ENCODE measurements at regions not wholly inside any gene's neighbourhood (a gene's known extent, or its start where the extent isn't known, plus 50 kb on each side); places are given as distances from the start of the nearest gene placed in this dataset.

GRCh38 chr5:56518820-56519219 is 285.7 kb upstream of the ANKRD55 start:
- H2AFZ ChIP-seq (ENCODE audit: low read depth, low read length), result no peak overlapping the region
- ChIA-PET POLR2A (interaction anchor here (0.6 kb wide), 1 partner anchor 12 kb away, joined by 4 read pairs; no protein-coding TSS in a partner anchor), CTCF (ENCODE audit: low intra/inter-chr PET ratio) (no interaction called here)
- H3K79me2 ChIP-seq (ENCODE audit: control insufficient read depth, insufficient read depth, low read length), result no peaks in the 10 kb centered on the region
- TF ChIP-seq ZNF436 (CRISPR knock-in tag; IDR thresholded peaks at IDR 0.05) (no peak), ESRRB (CRISPR knock-in tag; IDR thresholded peaks at IDR 0.05; ENCODE audit: borderline replicate concordance) (no peak), IFI16 (CRISPR knock-in tag; IDR thresholded peaks at IDR 0.05) (no peak), SMC3 (conservative IDR thresholded peaks at IDR 0.05; ENCODE audit: insufficient read depth, low read depth, low read length) (no peak), ZNF174 (CRISPR knock-in tag; IDR thresholded peaks at IDR 0.05) (no peak), MYBL2 (IDR thresholded peaks at IDR 0.05; ENCODE audit: low read depth) (no peak), MYBL2 (CRISPR knock-in tag; IDR thresholded peaks at IDR 0.05; ENCODE audit: borderline replicate concordance) (no peak), ZKSCAN1 (IDR thresholded peaks at IDR 0.05; ENCODE audit: low read depth, low read length) (no peak), FIP1L1 (IDR thresholded peaks at IDR 0.05; ENCODE audit: low read depth, low read length, poor library complexity, severe bottlenecking) (no peak), ZC3H11A (IDR thresholded peaks at IDR 0.05; ENCODE audit: low read depth, low read length) (no peak), ZNF263 (CRISPR knock-in tag; IDR thresholded peaks at IDR 0.05; ENCODE audit: borderline replicate concordance) (no peak), PCBP1 (IDR thresholded peaks at IDR 0.05; ENCODE audit: low read depth, low read length, poor library complexity, severe bottlenecking) (no peak), PTRF (tag; IDR thresholded peaks at IDR 0.05) (no peak), NR0B1 (IDR thresholded peaks at IDR 0.05; ENCODE audit: partially characterized antibody) (no peak), ZNF583 (CRISPR knock-in tag; IDR thresholded peaks at IDR 0.05) (no peak)
- TF ChIP-seq, protein P1, sequence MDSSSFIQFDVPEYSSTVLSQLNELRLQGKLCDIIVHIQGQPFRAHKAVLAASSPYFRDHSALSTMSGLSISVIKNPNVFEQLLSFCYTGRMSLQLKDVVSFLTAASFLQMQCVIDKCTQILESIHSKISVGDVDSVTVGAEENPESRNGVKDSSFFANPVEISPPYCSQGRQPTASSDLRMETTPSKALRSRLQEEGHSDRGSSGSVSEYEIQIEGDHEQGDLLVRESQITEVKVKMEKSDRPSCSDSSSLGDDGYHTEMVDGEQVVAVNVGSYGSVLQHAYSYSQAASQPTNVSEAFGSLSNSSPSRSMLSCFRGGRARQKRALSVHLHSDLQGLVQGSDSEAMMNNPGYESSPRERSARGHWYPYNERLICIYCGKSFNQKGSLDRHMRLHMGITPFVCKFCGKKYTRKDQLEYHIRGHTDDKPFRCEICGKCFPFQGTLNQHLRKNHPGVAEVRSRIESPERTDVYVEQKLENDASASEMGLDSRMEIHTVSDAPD (CRISPR knock-in tag; IDR thresholded peaks at IDR 0.05), result no peak
- H3K9me1 ChIP-seq (ENCODE audit: control insufficient read depth, insufficient read depth, low read length), result no peaks in the 10 kb centered on the region
- BruUV-seq (replicated peaks), result no TSS peak
- ATAC-seq, result no peak
- in situ Hi-C loops (cut with MboI), result no loop called here
- H4K20me1 ChIP-seq (replicated peaks; ENCODE audit: control insufficient read depth, insufficient read depth, low read length), result no peaks in the 10 kb centered on the region
- intact Hi-C loops (cut with micrococcal nuclease), result no loop called here
- no peaks in the 10 kb centered on the region; a peak in 1 of 5 replicates for H3K4me1 ChIP-seq (replicated peaks in 1 of 2; ENCODE audit: control insufficient read depth in 2 of 2, insufficient read depth in 2 of 2, low read length in 2 of 2)
- no peak overlapping the region for H3K4me2 ChIP-seq (ENCODE audit: insufficient read depth, low read length)
- no peak overlapping the region for H3K9ac ChIP-seq (ENCODE audit: insufficient read depth in 1 of 2, low read depth in 2 of 2, low read length in 2 of 2)
- WGBS (ENCODE audit: insufficient coverage, low coverage, missing lambda C conversion rate), result 0% methylated on average over 4 of the region's 4 CpGs
- no peak overlapping the region for H3K4me3 ChIP-seq
- FAIRE-seq, result no peak
- H3K9me3 ChIP-seq (replicated peaks; ENCODE audit: control insufficient read depth, insufficient read depth, low read depth, low read length), result no peaks in the 10 kb centered on the region
- H3K27me3 ChIP-seq (ENCODE audit: control insufficient read depth in 2 of 2, insufficient read depth in 2 of 2, low read length in 2 of 2), result peaks cover 9 to 38% of the 10 kb centered on the region in 2 experiments
- H3K36me3 ChIP-seq (ENCODE audit: control insufficient read depth, insufficient read depth, low read length), result no peaks in the 10 kb centered on the region
- no peak for DNase-seq (ENCODE audit: extremely low read depth in 1 of 4, low spot score in 3 of 4)
- H3K27ac ChIP-seq (ENCODE audit: extremely low read depth, low read depth, low read length), result no peak overlapping the region

Measured in K562 (cell line).